ENCODE measurements at regions not wholly inside any gene's neighbourhood (a gene's known extent, or its start where the extent isn't known, plus 50 kb on each side); places are given as distances from the start of the nearest gene placed in this dataset.

GRCh38 chr9:740221-740620, 101.3 kb upstream of the DMRT1 start:
- no peak for TF ChIP-seq CTCF (IDR thresholded peaks at IDR 0.05)
- TF ChIP-seq POLR2A (IDR thresholded peaks at IDR 0.05): no peak

Data from prostate gland (tissue), 2 donors.